HuH-7.5 (cell line): ENCODE measurements at regions not wholly inside any gene's neighbourhood (a gene's known extent, or its start where the extent isn't known, plus 50 kb on each side); places are given as distances from the start of the nearest gene placed in this dataset.
"Not testable (repeated sequence)": the region's sequence is repeated elsewhere in the genome, so short reads cannot be mapped to it uniquely, and the experiment has no call there.

Experiments
- DNase-seq: peaks from one replicate; pipeline ENCODE4 v3.0.0; 2011; ENCODE audit warnings: low spot score

DNA sequence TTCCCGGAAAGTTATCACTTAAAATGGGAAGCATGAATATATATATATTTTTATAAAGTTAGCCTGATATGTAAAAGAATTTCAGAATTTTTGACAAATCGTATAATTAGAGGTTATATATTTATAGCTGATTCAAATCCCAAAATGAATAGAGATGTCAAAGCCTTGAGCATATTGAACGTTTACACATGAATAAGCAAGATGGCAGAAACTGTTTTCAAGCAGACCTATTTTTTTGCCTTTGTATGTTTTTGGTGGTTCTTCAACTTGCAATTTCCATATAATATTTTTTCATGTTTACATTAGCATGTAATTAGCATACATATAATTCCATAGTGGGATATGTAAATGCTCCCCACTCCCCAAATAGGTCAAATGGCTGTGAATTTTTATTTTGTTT lies 189.9 kb downstream of the PRL start:
- no peak for DNase-seq

DNA sequence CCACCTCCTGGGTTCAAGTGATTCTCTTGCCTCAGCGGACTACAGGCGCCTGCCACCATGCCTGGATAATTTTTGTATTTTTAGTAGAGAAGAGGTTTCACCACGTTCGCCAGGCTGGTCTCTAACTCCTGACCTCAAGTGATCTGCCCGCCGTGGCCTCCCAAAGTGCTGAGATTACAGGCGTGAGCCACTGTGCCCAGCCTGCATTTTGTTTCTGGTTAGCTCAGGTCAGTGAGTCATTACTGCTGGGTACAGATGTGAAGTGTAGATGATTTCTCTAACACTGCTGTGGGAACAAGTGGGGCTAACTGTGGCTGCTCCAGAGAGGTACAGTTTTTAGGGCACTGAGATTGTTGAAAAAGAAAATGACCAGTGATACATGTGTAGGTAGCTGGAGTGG lies 188.6 kb downstream of the PRL start:
- no peak for DNase-seq

DNA sequence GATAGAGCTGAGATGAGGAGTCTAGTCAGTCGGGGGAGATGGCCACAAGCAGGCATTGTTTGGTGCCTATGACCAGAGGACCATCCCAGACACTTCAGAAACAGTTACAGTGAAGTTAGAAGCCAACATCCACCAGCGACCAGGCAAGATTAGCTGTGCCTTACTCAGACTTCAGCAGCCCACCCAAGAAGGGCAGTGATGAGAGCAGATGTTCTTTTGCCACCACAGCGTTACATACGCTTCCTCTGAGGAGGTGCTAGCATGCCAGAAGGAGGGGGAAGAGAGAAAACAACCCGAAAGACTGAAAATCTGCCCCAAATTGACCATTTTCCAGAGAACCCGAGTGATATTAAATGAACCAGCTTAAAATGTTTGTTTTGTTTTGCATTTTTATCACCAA lies 186.8 kb downstream of the PRL start:
- DNase-seq = no peak

DNA sequence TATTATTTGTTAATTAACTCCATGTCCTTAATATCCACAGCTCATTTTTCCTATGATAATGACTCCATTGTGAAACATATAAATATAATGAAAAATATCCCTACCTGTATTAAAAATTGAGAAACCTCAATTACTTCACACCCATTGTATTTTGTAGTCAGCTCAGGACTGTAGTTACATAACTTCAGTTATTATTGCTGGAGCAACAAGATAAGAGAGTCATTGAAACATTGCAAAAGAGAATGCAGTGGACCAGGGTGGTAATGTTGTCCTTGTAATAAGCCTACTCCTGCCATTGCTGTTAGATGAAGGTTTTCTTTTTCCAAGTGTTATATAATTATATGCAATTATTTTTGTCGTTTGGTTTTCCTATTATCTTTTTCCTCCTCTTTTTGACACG lies 184.4 kb downstream of the PRL start:
- DNase-seq = no peak

DNA sequence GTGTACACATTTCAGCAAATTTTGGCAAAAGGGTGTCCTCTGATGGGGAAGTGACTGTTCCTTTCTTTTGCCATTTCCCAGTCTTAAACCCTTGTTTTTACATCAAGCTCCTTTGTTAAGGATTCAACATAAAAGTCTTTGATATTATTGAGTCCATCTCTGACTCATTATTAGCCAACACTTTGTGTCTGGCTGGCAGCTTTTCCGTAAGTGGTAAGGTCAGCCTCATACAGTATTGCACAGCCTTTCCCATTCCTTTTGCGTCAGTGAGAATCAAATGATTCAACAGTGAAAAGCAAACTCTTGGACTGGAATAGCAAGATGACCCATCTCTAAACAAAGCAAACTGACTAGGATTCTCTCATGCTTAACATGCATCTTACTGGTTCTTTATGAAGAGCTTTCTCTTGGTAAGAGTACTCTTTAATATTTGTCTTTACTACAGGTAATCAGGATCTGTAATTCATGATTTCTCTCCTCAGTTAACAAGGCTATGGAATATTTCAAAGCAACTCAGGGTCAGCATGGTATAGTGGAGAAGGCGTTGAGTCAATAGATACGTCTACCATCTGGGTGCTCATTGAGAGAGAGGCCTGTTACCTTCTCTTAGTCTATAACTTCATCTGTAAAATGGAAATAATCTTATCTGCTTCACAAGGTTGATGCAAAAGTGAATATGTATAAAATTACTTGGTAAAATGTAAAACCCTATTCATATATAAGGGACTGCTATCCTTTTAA lies 183.6 kb downstream of the PRL start:
- no peak for DNase-seq

DNA sequence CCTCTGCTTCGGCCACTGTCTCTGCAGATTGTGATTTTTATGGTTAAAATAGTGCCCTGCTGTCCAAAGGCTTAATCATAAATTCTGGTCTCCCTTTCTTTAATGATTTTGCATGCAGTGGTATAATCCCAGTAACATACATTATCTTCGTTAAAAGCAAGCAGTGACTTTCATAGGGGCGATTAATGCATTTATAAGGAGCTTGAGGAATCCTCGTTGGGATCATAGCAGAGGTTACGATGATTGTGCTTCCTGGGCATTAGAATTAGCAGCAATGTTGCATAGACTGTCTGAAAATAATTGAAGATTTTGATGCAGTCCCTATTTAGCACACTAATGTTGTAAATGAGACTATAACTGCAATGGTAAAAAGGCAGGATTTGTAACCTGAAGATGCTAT lies 181.3 kb downstream of the PRL start:
- DNase-seq = no peak

DNA sequence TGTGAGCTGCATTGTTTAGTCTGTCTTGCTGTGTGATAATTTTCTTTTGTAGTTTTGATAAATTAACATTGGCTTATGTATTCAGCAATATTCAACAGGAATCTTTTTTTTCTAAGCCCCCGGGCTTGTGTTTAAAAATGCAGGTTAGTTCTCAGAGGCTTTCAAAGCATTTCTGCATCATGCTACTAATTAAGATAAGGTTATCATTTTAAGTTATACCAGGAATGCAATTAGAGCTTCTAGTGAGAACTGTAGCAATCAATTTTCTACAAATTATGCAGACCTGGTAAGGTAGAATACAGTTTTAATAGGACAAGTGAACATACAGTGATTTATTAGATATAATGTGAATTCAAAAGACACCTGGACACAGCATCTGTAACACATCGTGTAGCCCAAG lies 179.2 kb downstream of the PRL start:
- DNase-seq = no peak

DNA sequence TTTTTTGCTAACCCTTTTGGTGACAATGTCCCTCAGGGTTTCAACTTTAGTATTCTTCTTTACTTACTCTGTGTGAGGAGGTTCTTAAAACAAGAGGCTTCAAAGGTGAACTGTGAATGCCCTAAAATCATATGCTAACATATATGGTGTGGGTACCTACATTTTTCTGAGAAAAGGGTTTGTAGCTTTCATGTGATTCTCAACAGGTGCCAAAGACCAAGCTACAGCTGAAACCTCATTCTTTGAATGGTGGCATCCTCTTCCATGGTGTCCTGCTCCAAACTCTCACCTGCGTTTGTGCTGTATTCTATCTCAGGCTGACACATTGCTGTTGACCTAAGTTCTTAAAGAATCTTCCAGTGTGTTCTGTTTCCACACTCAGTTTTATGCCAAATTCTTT lies 177.3 kb downstream of the PRL start:
- DNase-seq = no peak

DNA sequence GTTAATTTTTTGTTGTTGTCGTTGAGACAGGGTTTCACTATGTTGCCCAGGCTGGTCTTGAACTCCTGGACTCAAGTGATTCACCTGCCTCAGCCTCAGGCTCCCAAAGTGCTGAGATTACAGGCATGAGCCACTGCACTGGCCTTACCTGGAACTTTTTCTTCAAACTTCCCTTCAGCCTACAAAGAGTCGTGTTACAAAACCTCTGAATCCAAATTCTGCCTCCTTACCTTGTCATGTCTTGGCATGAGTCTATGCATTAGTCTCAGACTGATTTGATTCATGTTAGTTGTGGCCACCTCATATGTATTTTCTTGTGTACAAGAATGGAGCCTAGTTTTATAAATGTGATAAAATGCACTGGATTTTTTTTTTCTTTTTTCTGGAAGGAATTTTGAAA lies 172.1 kb downstream of the PRL start:
- no peak for DNase-seq

DNA sequence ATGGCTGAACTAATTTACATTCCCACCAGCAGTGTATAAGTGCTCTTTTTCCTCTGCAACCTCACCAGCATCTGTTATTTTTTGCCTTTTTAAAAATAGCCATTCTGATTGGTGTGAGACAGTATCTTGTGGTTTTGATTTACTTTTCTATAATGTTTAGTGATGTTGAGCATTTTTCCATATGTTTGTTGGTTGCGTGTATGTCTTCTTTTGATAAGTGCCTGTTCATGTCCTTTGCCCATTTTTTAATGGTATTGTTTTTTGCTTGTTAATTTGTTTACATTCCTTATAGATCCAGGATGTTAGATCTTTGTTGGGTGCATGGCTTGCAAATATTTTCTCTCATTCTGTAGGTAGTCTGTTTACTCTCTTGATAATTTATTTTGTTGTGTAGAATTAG lies 169.9 kb downstream of the PRL start:
- no peak for DNase-seq

DNA sequence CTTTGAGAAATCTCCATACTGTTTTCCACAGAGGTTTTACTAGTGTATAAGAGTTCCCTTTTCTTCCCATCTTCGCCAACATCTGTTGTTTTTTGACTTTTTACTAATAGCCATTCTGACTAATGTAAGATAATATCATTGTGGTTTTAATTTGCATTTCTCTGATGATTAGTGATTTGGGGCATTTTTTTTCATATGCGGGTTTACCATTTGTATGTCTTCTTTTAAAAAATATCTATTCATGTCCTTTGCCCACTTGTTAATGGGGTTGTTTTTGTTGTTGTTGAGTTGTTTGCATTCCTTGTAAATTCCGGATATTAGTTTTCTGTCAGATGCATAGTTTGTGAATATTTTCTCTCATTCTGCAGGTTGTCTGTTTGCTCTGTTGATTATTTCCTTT lies 167.1 kb downstream of the PRL start:
- no peak for DNase-seq

DNA sequence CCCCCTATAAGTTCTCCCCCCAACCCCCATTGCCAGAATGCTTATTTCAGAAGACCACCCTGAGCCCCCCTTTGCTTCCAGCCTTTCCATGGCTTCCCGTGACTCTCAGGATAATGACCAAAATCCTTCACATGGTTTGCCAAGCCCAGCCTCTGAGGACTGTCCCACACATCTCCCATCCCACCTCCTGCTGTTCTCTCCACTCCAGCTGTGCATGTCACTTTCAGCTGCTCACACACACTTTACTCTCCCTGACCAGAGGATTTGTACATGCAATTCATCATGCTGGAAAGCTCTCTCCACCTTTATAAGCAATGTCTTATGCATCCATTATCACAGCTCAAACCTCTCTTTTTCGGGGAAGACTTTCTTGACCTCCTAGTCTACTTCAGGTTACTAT lies 164.2 kb downstream of the PRL start:
- DNase-seq = no peak

DNA sequence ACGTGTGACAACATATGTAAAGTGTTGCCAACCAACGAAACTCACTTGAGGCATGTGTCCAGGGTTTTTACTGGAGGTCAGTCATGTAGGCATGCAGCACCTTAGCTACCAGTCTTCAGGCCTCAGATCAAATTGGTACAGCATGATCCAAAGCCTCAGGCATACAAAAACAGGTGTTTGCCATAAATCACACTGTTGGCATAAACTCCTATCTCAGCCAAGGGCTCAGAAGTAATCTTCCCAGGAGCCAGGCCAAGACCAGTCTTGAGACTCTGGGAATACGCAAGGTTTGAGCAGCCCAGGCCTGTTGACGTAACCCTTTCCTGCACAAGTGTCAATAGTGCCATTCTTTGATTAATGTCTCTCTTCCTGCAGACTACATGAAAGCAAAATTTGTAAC lies 163.5 kb downstream of the PRL start:
- DNase-seq = no peak

DNA sequence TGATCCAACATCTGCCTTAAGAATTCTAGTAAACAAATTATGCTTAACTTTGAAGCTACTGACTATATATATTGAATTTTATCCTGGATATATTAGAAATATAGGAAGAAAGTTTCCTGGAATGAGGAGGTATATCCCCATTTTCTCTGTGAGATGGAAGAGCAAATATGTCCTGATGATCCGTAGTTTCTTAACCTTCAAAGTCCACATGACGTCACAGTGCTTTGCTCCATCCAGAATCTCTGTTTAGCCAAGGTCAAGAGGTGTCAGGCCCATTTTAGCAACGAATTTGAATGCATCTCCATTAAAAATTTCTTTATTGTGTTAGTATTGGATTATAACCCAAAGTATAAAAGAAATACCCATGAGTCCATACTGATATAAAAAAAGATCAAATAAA lies 162.5 kb downstream of the PRL start:
- no peak for DNase-seq

DNA sequence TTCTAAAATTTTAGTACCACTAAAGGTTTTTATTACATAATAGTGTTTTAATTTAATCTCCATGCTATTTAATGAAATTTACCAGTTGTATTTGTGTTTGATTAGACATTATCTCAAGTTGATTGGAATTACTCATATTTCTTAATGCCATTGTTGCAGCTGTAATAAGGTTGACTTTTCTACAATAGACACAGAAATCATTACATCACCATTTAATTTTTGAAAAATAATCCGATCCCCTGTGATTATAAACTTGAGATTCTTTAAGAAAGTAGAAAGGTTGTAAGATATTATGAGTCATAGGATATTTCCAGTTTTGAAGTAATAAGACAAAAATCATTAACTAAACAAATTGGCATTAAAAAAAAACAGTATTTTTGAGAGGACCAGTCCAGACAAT lies 161.4 kb downstream of the PRL start:
- no peak for DNase-seq

DNA sequence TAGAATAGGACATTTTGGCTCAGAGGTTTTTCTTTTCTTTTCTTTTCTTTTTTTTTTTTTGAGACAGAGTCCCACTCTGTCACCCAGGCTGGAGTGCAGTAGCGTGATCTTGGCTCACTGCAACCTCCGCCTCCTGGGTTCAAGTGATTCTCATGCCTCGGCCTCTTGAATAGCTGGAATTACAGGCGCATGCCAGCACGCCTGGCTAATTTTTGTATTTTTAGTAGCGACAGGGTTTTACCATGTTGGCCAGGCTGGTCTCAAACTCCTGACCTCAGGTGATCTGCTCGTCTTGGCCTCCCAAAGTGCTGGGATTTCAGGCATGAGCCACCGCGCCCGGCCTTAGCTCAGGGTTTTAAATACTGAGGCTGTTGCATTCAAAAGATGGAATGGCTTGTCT lies 156.1 kb downstream of the PRL start:
- not testable (repeated sequence) for DNase-seq

DNA sequence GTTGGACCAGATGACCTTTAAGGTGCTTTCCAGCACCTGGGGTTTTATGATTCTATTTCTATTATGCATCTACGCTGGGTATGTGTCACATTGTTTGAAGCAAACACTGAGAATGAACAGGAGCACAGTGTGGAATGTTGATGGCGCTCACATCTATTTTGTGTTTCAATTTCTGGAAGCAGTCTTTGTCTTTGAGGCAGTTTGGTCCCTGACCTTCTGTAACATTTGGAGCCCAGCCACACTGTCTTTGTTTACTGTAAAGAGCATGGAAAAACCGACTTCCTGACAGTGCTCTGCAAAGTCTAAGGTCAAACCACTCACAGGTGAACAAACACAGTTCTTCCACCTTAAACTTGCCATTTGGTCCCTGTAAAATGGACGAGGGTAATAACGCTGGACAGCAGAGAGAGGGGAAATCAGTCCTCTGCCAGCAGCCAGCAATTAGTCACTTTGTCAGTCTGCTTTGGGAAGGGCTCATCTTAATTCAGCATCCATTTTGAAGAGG lies 155.5 kb downstream of the PRL start:
- no peak for DNase-seq

DNA sequence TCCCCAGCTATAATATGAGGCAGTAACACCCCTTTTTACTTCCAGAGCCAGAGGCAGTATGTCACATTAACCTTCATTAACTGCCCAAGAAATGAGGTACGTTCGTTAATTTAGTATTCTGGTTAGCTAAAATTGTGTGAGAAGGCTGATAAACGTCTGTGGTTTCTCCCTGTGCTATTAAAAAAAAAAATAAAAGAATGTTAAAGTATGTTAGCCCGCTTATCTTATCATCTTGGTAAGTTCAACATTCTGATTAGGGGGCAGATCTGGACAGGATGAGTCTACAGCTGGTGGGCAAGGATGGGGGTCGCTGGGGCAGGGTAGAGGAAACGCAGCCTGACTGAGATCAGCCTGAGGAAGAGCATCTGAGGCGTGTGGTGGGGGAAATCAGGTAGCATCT lies 154.0 kb downstream of the PRL start:
- no peak for DNase-seq

DNA sequence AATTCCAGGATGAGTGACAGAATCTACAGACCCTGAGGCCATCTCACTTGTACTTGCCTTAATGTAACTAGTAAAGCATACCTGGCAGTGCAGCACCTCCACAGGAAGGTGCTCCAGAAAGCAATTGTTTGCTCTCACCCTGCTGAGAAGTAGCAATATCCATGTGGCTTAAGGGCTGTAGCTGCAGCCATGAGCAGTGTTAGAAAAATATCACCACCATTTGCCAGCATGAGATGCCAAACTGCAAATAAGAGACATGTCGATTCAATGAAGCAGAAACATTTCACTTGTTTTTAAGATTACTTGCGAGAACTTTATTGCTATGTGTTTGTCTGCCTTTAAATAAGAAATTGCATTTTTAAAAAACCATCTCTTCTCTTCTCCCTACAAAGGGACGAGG lies 151.5 kb downstream of the PRL start:
- no peak for DNase-seq

DNA sequence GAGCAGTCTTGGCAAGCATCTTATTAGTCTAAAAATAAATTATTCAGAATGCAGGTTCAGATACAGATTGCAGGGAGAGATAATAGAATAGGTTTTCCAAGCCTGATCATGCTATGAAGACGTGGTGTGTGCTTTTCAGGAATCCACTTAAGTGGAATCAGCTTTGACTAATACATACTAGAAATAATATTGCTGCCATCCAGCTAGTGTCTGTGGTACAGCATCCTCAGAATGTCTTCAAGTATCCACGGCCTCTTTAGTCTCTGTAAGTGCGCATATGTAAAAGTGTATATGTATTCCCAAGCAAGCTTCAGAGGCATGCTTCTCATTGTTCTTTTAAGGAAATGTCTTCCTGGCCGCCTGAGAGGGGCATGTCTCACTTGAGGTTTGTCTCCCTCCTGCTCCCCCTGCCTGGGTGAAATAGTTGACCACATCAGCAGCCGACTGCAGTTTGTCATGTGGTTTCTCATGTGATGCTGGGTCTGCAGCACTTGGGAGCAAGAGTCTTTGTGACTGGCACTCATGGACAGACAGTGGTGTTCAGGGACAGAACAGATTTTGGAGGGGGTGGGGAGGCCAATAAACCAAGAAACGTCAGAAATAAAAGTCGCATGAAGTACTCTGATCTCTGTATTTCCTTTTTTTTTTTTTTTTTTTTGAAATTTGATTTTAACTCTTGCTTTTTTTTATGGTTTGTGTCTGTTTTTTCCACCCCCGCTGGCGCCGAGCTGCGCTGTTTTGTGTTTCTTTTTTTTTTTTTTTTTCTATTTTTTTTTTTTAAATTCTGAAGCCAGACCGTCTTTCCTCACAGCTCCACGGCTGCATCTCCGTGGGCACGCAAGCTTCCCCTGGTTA lies 150.8 kb downstream of the PRL start:
- no peak for DNase-seq

DNA sequence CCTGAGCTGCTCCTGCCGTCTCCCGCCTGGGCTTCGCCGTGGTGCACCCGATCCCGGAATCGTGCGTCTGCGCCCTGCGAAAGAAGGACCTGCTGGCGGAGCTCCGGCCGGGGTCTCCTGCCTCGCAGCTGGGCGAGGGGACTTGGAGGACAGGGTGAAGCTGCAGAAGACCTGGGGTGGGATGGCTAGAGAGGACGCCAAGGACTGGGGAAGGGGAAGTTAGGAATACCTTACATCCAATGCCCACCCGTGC lies 150.2 kb downstream of the PRL start:
- DNase-seq = no peak

DNA sequence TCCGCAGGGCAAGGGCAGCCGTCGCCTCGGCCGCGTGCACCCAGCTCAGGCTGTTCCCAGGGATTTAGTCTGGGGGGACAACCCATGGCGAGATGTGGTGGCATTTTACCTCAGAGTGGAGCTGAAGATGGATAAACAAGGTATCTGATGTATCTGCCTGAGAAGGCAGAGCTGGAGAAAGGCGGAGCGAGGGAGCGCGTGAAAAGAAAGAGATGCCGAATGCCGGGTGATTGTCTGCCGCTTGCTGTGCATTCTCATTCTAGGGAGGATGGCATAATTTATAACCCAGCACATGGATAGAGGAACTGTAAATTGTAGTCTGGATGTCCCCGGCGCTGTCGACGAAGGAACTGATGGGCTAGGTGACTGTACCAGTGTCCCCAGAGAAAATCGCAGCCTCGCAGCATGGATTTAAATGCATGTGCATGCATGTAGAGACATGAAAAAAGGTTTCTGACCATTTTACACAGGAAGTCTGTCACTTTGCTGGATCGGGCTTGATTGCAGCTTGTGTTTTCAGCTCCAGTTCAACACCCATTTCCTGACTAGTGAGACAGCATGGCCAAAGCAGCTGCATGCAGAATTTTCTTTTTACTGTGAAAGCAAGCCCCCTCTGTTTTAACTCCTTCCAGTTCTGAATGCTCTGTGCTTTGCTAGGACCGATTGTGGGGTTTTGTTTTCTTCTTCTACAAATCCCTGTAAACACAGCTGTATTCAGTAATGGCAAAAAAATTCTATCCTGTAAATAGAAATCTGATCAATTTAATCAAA lies 149.7 kb downstream of the PRL start:
- no peak for DNase-seq
